ENCODE measurements at regions not wholly inside any gene's neighbourhood (a gene's known extent, or its start where the extent isn't known, plus 50 kb on each side); places are given as distances from the start of the nearest gene placed in this dataset.

DNA sequence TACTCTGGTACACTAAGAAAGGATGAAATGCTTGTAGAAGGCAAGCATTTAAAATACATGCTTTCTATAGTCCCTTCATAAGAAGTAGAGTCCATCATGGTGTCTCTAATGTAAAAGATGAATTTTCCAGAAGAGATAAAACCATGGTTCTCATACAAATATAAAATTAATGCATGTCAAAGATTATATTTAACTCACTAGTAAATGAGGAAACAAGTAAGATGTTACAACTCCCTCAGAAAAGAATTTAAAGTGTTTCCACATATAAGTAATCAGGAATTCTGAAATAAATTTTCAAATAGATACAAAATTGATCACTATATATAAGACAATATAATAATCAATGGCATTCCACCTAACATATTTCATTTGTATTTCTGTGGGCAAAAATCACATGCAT, 570.3 kb upstream of the CCDC54 start:
- no peak for DNase-seq

GRCh38 chr3:106809041-106809440, 568.2 kb upstream of the CCDC54 start:
- DNase-seq = no peak

GRCh38 chr3:106809623-106810299, 567.5 kb upstream of the CCDC54 start:
- DNase-seq = no peak

DNA sequence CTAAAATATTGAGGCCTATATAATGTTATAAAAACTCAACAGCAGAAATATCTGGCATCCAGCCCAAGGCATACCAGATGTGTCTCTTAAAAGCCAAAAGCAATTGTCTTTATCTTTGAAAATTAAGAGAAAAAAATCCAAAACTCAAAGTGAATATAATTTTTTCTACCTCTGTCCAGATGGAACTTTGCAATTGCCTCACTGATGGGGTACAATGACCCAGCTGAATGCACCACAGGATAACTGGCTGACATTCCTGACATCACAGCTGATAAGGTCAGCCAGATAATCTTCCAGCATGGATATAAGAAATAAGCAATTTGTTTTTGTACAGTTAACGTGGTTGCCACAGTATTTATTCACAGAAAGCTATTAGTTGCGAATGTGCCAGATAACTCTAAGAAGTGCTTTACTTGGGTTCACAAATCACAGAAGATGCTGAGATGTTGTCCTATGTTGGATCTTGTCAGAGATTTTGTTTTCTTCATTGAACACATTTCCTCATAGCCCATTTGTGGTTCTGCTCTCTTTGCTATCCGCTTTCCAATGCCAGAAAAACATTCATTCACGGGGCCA, 566.9 kb upstream of the CCDC54 start:
- no peak for DNase-seq

GRCh38 chr3:106811376-106811775, 565.9 kb upstream of the CCDC54 start:
- no peak for DNase-seq

DNA sequence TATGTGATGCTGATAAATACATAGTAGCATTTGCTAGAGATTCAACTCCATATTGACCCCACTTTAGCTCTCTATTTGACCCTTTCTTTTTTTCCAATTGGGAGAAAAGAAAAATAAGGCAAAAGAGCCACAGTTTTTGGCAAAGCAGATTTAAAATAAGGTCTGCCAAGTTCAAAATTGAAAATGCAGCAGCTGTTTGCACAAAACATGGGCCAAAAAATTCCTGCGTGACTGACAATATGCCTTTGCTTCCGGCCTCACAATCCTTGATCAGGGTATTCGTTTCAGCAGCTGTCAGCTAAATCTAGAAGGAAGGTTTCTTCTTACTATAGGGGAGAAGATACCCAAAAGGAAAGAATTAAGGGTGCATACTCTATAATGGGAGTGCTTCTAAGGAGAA, 563.5 kb upstream of the CCDC54 start:
- no peak for DNase-seq

- DNase-seq = no peak
Measured at GRCh38 chr3:106814231-106814630, 563.0 kb upstream of the CCDC54 start.

- no peak for DNase-seq
Measured at GRCh38 chr3:106816838-106817237, 560.4 kb upstream of the CCDC54 start.

DNA sequence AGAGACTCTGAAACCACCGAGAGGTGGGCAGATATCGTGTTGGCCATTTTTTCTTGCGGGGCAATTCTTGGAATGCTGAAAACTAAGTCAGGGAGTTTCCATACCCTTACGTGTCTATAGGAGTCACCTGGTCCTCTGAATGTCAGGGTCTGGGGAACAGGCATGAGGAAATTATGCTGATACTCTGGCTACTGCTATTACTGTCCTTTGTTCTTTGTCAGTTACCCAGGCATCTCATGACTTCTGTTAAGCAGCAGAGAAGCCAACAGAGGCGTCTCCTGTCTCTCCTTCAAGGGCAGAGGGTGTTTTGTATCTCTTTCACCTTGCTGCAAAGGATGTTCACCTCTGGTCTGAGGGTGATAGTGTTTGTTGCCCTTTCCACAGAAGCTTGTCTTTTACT, 559.5 kb upstream of the CCDC54 start:
- DNase-seq = no peak

GRCh38 chr3:106819440-106819839, 557.8 kb upstream of the CCDC54 start:
- no peak for DNase-seq

DNA sequence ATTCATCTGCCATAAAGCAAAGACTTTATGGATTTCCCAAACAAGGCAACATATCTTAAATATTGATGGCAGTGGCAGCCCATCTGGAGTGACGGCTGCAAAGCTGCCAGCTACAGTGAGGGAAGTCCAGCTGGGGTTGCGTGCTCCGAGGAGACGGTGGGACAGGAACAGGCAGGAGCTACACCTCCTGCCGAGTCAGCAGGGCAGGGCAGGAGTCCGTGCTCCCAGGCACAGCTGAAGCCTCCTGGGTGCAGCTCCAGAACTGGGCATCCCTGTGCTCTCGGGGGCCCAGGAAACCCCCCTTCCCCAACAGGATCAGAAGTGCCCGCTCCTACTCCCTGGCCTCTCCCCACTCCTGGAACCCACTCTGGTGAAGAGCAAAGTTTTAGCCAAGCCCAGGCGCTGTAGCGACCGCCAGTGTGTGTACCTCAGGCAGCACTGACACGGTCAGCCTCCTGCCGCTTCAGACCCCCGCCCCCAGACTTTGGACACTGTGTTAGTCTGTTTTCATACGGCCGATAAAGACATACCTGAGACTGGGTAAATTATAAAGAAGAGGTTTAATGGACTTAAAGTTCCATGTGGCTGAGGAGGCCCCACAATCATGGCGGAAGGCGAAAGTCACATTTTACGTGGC, 556.4 kb upstream of the CCDC54 start:
- DNase-seq = no peak

DNA sequence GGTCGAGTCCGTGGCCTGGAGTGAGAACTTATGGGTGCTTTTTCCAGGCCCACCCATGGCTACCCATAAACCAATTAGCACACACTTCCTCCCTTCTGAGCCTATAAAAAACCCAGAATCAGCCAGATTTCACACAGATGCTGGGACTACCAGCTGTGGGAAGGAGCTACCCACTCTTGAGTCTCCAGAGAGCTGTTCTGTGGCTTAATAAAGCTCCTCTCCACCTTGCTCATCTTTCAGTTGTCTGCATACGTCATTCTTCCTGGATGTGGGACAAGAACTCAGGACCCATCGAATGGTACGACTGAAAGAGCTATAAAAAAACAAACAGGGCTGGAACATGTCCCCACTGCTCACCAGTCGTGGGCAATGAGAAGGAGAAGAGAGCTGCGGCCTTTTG, 555.4 kb upstream of the CCDC54 start:
- no peak for DNase-seq

GRCh38 chr3:106822204-106822603, 555.0 kb upstream of the CCDC54 start:
- no peak for DNase-seq

DNA sequence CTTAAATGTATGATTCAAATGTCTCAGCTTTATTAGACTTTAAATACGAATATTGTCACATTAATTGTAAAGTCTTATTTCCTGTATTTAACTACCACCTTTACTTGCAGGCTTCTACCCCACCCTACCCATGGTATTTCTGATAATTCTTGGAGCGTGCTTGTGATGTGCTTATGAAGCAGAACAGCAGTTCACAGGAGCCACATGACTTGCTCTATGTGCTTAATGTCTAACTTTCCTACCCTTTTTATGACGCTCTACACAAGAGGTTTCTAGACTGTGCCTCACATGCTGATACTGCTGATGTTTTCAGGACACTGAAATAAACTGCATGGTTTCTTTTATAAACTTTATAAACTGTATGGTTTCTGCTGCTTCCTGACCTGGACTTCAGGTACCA, 553.5 kb upstream of the CCDC54 start:
- no peak for DNase-seq

DNA sequence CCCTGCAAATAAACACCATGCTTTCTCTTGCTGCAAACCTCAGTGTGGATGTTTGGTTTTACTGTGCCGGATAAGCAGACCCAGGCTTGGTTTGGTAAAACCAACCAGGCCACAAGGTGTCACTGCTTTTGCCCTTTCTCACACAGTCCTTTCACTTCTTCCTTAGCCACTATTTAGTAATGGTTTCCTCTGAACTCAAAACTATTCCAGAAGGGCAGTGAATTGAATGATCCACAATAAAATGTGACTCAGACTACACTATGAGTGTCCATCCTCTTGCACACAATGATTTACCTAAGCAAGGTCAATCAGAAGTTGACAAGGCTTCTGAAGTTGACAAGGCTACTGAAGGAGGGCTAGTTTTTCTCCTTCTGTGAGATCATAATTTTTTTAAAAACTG, 552.4 kb upstream of the CCDC54 start:
- DNase-seq = no peak

DNA sequence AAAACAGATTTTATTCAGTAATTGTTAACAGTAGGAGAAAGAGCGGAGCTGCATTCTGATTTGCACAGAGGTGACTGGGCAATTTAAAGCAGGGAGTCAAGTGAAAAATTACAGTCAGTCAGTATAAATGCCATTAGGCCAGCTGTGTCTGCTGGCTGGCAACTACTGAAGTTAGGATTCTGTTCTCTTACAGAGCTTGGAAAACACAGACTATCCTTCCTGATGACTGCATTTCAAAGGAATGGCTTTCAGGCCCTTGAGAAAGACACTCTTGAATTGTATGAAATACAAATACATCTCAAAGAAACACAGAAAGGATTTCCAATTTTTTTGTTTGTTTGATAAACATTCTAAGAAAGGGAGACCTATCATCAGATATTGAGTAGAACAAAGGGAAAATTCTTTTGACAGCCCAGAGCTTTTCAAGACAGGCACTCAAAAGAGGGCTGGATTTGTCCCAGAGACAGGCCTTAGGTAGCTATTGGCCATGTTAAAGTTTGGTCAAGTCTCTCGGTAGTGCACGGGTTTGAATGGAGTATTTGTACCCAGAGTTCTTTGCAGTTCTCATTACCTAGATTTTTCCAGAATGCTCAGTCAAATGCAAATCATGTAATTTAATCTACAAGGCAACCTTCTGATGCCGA, 551.2 kb upstream of the CCDC54 start:
- DNase-seq = no peak

- DNase-seq = no peak
Measured at GRCh38 chr3:106826791-106827311, 550.4 kb upstream of the CCDC54 start.

- DNase-seq = no peak
Measured at GRCh38 chr3:106827515-106828213, 549.6 kb upstream of the CCDC54 start.

DNA sequence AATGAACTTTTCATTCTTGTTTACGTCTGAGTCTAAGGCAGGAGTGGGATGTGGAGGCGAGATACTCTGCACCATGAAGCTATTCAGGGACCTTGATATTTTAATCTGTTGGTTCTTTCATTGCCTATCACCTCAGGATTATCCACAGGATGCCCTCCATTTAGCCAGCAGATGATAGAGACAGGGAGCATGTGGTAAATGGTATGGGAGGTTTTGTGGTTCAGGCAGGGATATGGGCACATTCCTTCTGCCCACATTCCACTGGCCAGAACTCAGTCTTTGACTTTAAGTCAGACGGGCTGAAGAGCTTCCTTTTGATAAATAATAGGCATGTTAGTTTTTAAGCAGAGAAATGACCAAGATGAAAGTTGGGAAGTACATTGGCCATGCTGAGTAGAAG, 548.0 kb upstream of the CCDC54 start:
- no peak for DNase-seq

DNA sequence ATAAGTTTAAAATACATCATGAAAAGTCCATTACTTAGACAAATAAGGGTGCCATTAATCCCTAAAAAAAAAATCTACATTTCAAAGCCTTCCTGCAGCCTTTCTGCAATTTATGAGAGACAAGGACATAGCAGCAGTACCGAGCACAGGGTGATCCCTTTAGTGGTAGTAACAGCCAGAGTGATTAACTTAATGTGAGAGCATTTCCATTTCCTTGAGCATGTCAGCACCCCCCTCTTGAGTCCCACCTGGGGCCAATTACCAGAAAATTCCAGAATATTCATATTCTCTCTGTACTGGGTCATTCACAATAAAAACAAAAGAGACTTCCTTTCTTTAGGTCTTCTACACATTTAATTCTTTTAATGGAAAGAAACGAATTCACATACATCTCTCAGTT, 546.9 kb upstream of the CCDC54 start:
- no peak for DNase-seq

DNA sequence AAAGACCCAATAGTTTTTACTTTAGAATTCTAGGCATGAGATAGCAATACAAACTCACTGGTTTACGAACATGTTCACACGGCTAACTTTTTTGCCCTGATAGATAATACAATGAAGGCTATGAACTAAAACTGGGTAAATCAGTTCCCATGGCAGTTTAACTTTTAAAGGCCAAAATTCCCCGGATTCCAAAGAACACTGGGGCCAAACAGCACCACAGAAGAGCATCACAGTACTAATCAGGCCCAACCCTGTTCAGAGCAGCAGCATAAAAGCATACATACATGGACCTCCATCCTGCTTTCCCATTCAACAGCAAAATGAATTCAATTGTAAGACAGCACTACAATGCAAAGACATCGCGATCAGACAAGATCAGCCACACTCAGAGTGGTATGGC, 540.3 kb upstream of the CCDC54 start:
- no peak for DNase-seq

GRCh38 chr3:106837616-106838015, 539.6 kb upstream of the CCDC54 start:
- no peak for DNase-seq

DNA sequence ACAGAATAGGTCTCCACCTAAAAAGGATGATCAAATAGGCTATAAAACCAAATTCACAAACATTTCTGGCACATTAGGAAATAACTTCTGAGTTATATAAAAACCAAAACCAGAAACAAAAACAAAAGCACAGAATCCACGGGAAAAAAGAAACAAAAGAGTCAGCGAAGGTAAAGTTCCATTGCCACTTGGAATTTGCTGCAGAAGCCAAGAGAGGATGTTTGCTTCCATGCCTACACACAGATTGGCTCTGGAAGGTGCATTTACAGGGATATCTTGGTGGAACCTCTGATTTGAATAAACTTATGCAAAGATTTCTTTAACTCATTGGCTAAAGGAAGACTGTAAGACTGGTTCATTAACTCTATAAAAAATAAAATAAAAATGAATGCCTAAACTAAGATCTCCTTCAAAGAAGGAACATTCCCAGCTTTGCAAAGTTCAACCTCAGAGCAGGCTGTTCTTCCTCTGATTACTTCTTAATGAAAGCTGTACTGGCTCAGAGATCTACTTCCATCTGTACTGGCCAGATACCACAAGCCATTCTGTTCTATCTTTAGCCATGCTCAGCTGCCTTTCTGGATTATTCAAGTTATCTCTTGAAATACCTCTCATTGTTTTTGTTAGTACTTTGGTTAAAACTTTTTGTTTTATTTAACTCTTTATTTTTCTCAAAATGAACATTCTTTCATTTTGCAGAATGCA, 537.5 kb upstream of the CCDC54 start:
- DNase-seq = no peak
